Thymus (tissue), 11 donors: ENCODE measurements at regions not wholly inside any gene's neighbourhood (a gene's known extent, or its start where the extent isn't known, plus 50 kb on each side); places are given as distances from the start of the nearest gene placed in this dataset.
"Not testable (repeated sequence)": the region's sequence is repeated elsewhere in the genome, so short reads cannot be mapped to it uniquely, and the experiment has no call there.

Source experiments
- DNase-seq, 9 donors: peaks; one replicate each; pipeline ENCODE4 v3.0.0-alpha.2; 2013; ENCODE audit warnings: low spot score in 9 of 9, low read depth in 6 of 9, missing footprints in 1 of 9
- H3K27ac ChIP-seq, 2 donors: one replicate each; pipeline ENCODE4 v1.5.1; 2013; ENCODE audit warnings: control low read depth in 1 of 2, low read depth in 1 of 2, low read length in 1 of 2, mild to moderate bottlenecking in 1 of 2, moderate library complexity in 1 of 2
- H3K27me3 ChIP-seq, 2 donors: one replicate each; pipeline ENCODE4 v1.5.1; 2013; ENCODE audit warnings: low read length in 1 of 2; ENCODE audit not compliant: control insufficient read depth in 2 of 2, insufficient read depth in 1 of 2
- H3K36me3 ChIP-seq, 2 donors: one replicate each; pipeline ENCODE4 v1.5.1; 2013; ENCODE audit warnings: low read length in 1 of 2, mild to moderate bottlenecking in 1 of 2, moderate library complexity in 1 of 2; ENCODE audit not compliant: control insufficient read depth in 2 of 2, insufficient read depth in 2 of 2
- H3K4me1 ChIP-seq, 2 donors: one replicate each; pipeline ENCODE4 v1.5.1; 2013; ENCODE audit warnings: low read length in 2 of 2; ENCODE audit not compliant: control insufficient read depth in 2 of 2, insufficient read depth in 2 of 2
- H3K4me3 ChIP-seq, 2 donors: one replicate each; pipeline ENCODE4 v1.5.1; 2013; ENCODE audit warnings: low read length in 2 of 2, control low read depth in 1 of 2, mild to moderate bottlenecking in 1 of 2
- H3K9me3 ChIP-seq, 2 donors: one replicate each; pipeline ENCODE4 v1.5.1; 2013; ENCODE audit warnings: low read length in 1 of 2, mild to moderate bottlenecking in 1 of 2; ENCODE audit not compliant: control insufficient read depth in 2 of 2, insufficient read depth in 1 of 2
- WGBS: extraction: QIAGEN DNeasy Blood & Tissue Kit; methylation state at CpG from one replicate; pipeline ENCODE4 v1.1.7; 2013; 5-methylcytosine and 5-hydroxymethylcytosine counted together
- donor health status: healthy.

DNA sequence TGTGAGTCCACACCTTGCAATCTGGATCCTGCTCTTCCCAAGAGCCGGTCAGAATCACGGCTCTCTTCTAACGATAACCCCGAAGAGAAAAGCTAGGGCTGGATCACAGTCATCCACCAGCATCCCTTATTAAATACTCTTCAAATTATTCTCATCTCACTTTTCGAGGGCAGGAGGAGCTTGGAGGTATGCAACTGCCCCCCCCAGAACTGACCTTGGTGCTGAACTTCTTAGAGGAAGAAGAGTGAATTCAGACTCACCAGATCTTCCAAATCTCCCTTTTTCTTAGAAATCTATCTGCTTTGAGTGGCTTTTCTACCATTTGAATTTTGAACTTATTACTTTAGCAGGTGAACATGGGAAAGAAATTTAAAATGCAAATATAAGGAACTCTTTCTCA is 75.7 kb downstream of the MED10 start:
- WGBS = 67% methylated on average over 5 of the region's 5 CpGs
- Histone ChIP-seq H3K36me3 (no peaks in the 10 kb centered on the region), H3K9me3 (no peaks in the 10 kb centered on the region), H3K4me1 (no peaks in the 10 kb centered on the region), H3K4me3 (no peak overlapping the region), H3K27me3 (no peaks in the 10 kb centered on the region), H3K27ac (no peak overlapping the region)
- DNase-seq = peak in 1 of 9 donors; percentile 7

DNA sequence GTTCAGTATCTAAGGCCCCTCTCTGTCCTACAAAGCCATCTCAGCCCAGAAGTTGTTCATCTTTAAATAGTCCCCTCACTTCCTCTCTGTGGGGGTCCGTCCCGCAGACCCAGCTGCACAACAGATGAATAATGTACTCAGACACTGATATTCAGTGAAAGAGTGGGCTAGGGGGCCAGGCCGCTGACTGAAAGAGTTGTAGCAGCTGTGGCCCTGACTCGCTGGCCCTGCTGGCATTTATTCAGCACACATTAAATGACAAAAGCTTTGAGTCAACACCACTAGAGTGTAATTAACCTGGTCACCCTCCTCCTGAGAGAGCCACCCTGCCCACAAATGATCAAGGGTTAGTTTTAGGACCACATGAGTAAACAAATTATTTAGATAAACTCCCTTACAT is 76.3 kb downstream of the MED10 start:
- Histone ChIP-seq H3K27me3 (no peaks in the 10 kb centered on the region), H3K4me1 (no peaks in the 10 kb centered on the region), H3K9me3 (no peaks in the 10 kb centered on the region), H3K27ac (no peak overlapping the region), H3K36me3 (no peaks in the 10 kb centered on the region), H3K4me3 (no peak overlapping the region)
- DNase-seq = no peak
- 38% methylated on average over 4 of the region's 4 CpGs for WGBS

DNA sequence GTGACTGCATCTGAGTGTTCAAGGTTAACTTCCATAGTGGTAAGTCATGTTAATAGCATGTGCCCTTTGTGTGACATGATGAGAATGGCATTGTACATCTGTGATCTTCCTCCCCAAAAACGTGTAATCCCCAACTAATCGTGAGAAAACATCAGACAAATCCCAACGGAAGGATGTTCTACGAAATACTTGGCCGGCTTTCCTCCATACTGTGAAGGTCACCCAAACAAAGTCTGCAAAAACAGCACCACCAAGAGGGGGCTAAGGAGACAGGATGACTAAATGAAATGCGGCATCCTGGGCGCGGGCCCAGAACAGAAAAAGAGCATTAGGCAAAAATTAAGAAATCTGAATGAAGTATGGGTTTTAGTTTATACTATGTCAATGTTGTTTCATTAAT is 81.8 kb downstream of the MED10 start:
- 87% methylated on average over 8 of the region's 8 CpGs for WGBS
- no peaks in the 10 kb centered on the region for H3K4me1 ChIP-seq
- H3K27me3 ChIP-seq = no peaks in the 10 kb centered on the region
- no peak for DNase-seq
- no peak overlapping the region for H3K27ac ChIP-seq
- no peaks in the 10 kb centered on the region for H3K9me3 ChIP-seq
- H3K4me3 ChIP-seq = no peak overlapping the region
- H3K36me3 ChIP-seq = no peaks in the 10 kb centered on the region

DNA sequence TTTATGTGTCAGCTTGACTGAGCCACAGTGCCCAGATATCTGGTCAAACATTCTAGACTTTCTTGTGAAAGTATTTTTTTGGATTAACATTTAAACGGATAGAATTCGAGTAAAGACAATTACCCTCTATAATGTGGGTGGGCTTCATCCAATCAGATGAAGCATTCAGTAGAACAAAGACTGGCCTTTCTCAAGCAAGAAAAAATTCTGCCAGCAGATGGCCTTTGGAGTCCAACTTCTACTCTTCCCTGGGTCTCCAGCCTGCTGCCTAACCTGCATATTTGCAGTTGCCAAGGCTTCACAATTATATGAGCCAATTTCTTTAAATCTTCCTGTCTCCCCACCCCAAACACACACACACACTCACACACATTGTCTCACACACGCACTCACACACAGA is 86.4 kb downstream of the MED10 start:
- H3K4me3 ChIP-seq = no peak overlapping the region
- H3K27ac ChIP-seq = no peak overlapping the region
- no peaks in the 10 kb centered on the region for H3K27me3 ChIP-seq
- H3K9me3 ChIP-seq = no peaks in the 10 kb centered on the region
- no peaks in the 10 kb centered on the region for H3K4me1 ChIP-seq
- peak in 2 of 9 donors; percentile 2 to 20 for DNase-seq
- WGBS = 15% methylated on average over 3 of the region's 3 CpGs
- H3K36me3 ChIP-seq = no peaks in the 10 kb centered on the region

DNA sequence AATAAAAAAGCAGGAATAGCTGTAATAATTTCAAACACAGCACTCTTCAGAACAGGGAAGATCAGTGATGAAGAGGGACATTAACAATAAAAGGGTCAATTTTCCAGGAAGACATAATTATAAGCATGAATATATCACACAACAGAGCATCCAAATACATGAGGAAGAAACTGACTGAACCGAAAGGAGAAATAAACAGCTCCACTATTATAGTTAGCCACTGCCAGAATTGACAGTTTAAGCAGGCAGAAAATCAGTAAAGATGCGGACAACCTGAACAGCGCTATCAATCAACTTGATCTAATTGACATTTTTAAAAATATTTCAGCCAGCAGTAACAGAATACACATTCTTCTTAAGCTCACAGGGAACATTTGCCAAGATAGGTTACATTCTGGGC is 89.1 kb downstream of the MED10 start:
- 96% methylated on average over 3 of the region's 3 CpGs for WGBS
- H3K4me3 ChIP-seq = no peak overlapping the region
- H3K36me3 ChIP-seq = no peaks in the 10 kb centered on the region
- H3K27ac ChIP-seq = no peak overlapping the region
- no peak for DNase-seq
- H3K27me3 ChIP-seq = no peaks in the 10 kb centered on the region
- no peaks in the 10 kb centered on the region for H3K9me3 ChIP-seq
- no peaks in the 10 kb centered on the region for H3K4me1 ChIP-seq

- Histone ChIP-seq H3K9me3 (no peaks in the 10 kb centered on the region), H3K4me1 (no peaks in the 10 kb centered on the region), H3K36me3 (no peaks in the 10 kb centered on the region), H3K27me3 (no peaks in the 10 kb centered on the region), H3K4me3 (no peak overlapping the region), H3K27ac (no peak overlapping the region)
- WGBS = 75% methylated on average over 6 of the region's 6 CpGs
- DNase-seq = no peak
Measured at GRCh38 chr5:6287176-6287575, 91.2 kb downstream of the MED10 start.

- Histone ChIP-seq H3K4me1 (no peaks in the 10 kb centered on the region), H3K36me3 (no peaks in the 10 kb centered on the region), H3K4me3 (no peak overlapping the region), H3K27ac (no peak overlapping the region), H3K27me3 (no peaks in the 10 kb centered on the region), H3K9me3 (no peaks in the 10 kb centered on the region)
- DNase-seq = no peak
- 96% methylated on average over 7 of the region's 7 CpGs for WGBS
Measured at GRCh38 chr5:6286404-6286803, 91.9 kb downstream of the MED10 start.

DNA sequence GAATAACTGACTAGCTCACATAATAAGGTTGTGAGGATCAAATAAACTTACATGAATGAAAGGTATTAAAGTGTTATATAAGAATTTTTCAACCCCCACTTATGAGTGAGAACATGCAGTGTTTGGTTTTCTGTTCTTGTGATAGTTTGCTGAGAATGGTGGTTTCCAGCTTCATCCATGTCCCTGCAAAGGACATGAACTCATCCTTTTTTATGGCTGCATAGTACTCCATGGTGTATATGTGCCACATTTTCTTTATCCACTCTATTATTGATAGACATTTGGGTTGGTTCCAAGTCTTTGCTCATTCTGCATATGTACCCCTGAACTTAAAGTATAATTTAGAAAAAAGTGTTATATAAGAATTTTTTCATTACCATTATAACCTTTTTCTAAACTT is 93.9 kb downstream of the MED10 start:
- H3K9me3 ChIP-seq, H3K4me1 ChIP-seq, H3K4me3 ChIP-seq, DNase-seq, H3K36me3 ChIP-seq, H3K27ac ChIP-seq, H3K27me3 ChIP-seq: not testable (repeated sequence)

GRCh38 chr5:6282352-6282751 is 96.0 kb downstream of the MED10 start:
- 98% methylated on average over 1 of the region's 1 CpG for WGBS
- Histone ChIP-seq H3K9me3 (no peaks in the 10 kb centered on the region), H3K4me1 (no peaks in the 10 kb centered on the region), H3K4me3 (no peak overlapping the region), H3K27ac (no peak overlapping the region), H3K36me3 (no peaks in the 10 kb centered on the region), H3K27me3 (no peaks in the 10 kb centered on the region)
- DNase-seq = no peak

DNA sequence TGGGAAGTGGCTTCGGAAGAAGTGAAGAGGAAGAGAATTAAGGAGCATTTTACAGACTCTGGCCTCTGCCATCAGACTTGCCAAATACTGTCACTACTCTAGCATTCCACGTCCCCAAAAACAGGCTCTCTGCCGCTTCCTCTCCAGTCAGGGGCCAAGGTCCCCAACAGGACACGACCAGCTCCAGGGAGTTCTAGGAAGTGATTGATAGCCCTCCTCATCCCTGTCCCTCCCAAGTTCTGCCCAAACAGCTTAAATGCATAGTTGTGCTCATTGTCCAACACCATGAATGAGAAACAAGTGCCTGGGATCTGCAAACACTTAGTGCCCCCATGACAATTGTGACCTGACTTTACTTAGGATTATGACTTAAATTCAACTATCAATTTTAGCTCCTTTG is 96.5 kb downstream of the MED10 start:
- Histone ChIP-seq H3K36me3 (no peaks in the 10 kb centered on the region), H3K4me3 (no peak overlapping the region), H3K9me3 (no peaks in the 10 kb centered on the region), H3K27me3 (no peaks in the 10 kb centered on the region), H3K4me1 (no peaks in the 10 kb centered on the region), H3K27ac (no peak overlapping the region)
- DNase-seq = no peak
- 29% methylated on average over 4 of the region's 4 CpGs for WGBS
